ENCODE measurements at regions not wholly inside any gene's neighbourhood (a gene's known extent, or its start where the extent isn't known, plus 50 kb on each side); places are given as distances from the start of the nearest gene placed in this dataset.
A peak's percentile ranks its signal among the peaks of the same experiment; 100 is the strongest.

DNA sequence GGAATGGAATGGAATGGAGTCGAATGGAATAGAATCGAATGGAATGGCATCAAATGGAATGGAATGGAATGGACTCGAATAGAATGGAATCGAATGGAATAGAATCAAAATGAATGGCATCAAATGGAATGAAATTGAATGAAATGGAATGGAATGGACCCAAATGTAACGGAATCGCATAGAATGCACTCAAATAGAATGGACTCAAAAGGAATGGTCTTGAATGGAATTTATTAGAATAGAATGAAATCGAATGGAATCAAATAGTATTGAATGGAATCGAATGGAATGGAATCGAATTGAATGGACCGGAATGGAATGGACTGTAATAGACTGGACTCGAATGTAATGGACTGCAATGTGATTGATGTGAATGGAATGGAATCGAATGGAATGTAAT lies 501.4 kb upstream of the WSB1 start:
- Histone ChIP-seq H3K27me3 (ENCODE audit: control insufficient read depth in 3 of 3, insufficient read depth in 3 of 3, low read depth in 1 of 3, low read length in 3 of 3) (no peaks in the 10 kb centered on the region), H3K23ac (ENCODE audit: low read depth, low read length, poor library complexity) (no peak overlapping the region), H2BK5ac (ENCODE audit: low read length) (no peak overlapping the region), H4K8ac (ENCODE audit: low read depth, low read length) (no peak overlapping the region), H3K4me2 (ENCODE audit: insufficient read depth, low read length, poor library complexity, severe bottlenecking) (no peak overlapping the region), H3K79me1 (ENCODE audit: low read depth, low read length) (no peaks in the 10 kb centered on the region), H2AFZ (ENCODE audit: low read length) (no peak overlapping the region), H2AK5ac (ENCODE audit: low read depth, low read length) (no peak overlapping the region), H2BK15ac (ENCODE audit: low read length) (no peak overlapping the region), H2BK120ac (ENCODE audit: low read depth, low read length) (no peak overlapping the region), H3K4me1 (ENCODE audit: control insufficient read depth in 2 of 2, insufficient read depth in 1 of 2, low read depth in 1 of 2, low read length in 2 of 2) (no peaks in the 10 kb centered on the region), H3K4me3 (ENCODE audit: low read length in 2 of 2) (no peak overlapping the region), H3K14ac (ENCODE audit: low read length) (no peak overlapping the region), H2BK12ac (ENCODE audit: low read length) (no peak overlapping the region), H3K18ac (ENCODE audit: low read length) (no peak overlapping the region), H3K9ac (ENCODE audit: low read depth, low read length, poor library complexity) (no peak overlapping the region), H3K4ac (ENCODE audit: low read length) (no peak overlapping the region), H4K91ac (ENCODE audit: low read depth, low read length, poor library complexity) (no peak overlapping the region), H3K36me3 (replicated peaks in 1 of 2; ENCODE audit: control insufficient read depth in 2 of 2, insufficient read depth in 2 of 2, low read length in 2 of 2) (no peaks in the 10 kb centered on the region), H3K9me3 (replicated peaks in 1 of 2; ENCODE audit: control insufficient read depth in 2 of 2, insufficient read depth in 1 of 2, low read depth in 1 of 2, low read length in 2 of 2) (peaks cover 0 to 25% of the 10 kb centered on the region in 2 donors), H3K27ac (replicated peaks; ENCODE audit: low read length) (no peak overlapping the region)
- peak; percentile 73 for DNase-seq (ENCODE audit: low spot score)
- WGBS, 2 donors (ENCODE audit: extremely low coverage in 2 of 2, insufficient read length in 2 of 2, insufficient replicate concordance in 1 of 2): 94 to 100% methylated on average over 1 to 3 of the region's 12 CpGs

DNA sequence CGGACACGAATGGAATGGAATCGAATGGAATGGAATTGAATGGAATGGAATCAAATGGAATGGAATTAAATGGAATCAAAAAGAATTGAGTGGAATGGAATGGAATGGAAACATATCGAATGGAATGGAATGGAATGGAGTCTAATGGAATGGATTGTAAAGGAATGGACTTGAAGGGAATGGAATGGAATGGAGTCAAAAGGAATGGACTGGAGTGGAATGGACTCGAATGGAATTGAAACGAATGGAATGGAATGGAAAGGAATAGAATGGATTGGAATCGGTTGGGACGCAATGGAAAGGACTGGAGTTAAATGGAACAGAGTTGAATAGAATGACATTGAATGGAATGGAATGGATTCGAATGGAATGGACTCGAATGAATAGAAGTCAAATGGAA lies 486.9 kb upstream of the WSB1 start:
- no peak overlapping the region for H2AFZ ChIP-seq (ENCODE audit: low read length)
- H3K27me3 ChIP-seq (ENCODE audit: control insufficient read depth in 3 of 3, insufficient read depth in 3 of 3, low read depth in 1 of 3, low read length in 3 of 3): no peaks in the 10 kb centered on the region
- no peak overlapping the region for H4K8ac ChIP-seq (ENCODE audit: low read depth, low read length)
- no peaks in the 10 kb centered on the region for H3K79me1 ChIP-seq (ENCODE audit: low read depth, low read length)
- no peak overlapping the region for H3K18ac ChIP-seq (ENCODE audit: low read length)
- no peak overlapping the region for H3K9ac ChIP-seq (ENCODE audit: low read depth, low read length, poor library complexity)
- no peak overlapping the region for H2BK120ac ChIP-seq (ENCODE audit: low read depth, low read length)
- no peak overlapping the region for H2BK15ac ChIP-seq (ENCODE audit: low read length)
- peaks cover 4 to 13% of the 10 kb centered on the region in 2 donors for H3K9me3 ChIP-seq (replicated peaks in 1 of 2; ENCODE audit: control insufficient read depth in 2 of 2, insufficient read depth in 1 of 2, low read depth in 1 of 2, low read length in 2 of 2)
- H3K4me2 ChIP-seq (ENCODE audit: insufficient read depth, low read length, poor library complexity, severe bottlenecking): no peak overlapping the region
- H2AK5ac ChIP-seq (ENCODE audit: low read depth, low read length): no peak overlapping the region
- WGBS, 2 donors (ENCODE audit: extremely low coverage in 2 of 2, insufficient read length in 2 of 2, insufficient replicate concordance in 1 of 2): 100% methylated on average over 7 of the region's 10 CpGs; no CpG with 5 or more reads in 1 of the 2 donors
- no peak overlapping the region for H2BK5ac ChIP-seq (ENCODE audit: low read length)
- no peaks in the 10 kb centered on the region for H3K4me1 ChIP-seq (ENCODE audit: control insufficient read depth in 2 of 2, insufficient read depth in 1 of 2, low read depth in 1 of 2, low read length in 2 of 2)
- H3K4me3 ChIP-seq (ENCODE audit: low read length in 2 of 2): no peak overlapping the region
- no peaks in the 10 kb centered on the region for H3K36me3 ChIP-seq (replicated peaks in 1 of 2; ENCODE audit: control insufficient read depth in 2 of 2, insufficient read depth in 2 of 2, low read length in 2 of 2)
- no peak overlapping the region for H3K14ac ChIP-seq (ENCODE audit: low read length)
- no peak overlapping the region for H2BK12ac ChIP-seq (ENCODE audit: low read length)
- H3K27ac ChIP-seq (replicated peaks; ENCODE audit: low read length): no peak overlapping the region
- H3K4ac ChIP-seq (ENCODE audit: low read length): no peak overlapping the region
- H4K91ac ChIP-seq (ENCODE audit: low read depth, low read length, poor library complexity): no peak overlapping the region
- H3K23ac ChIP-seq (ENCODE audit: low read depth, low read length, poor library complexity): no peak overlapping the region
- no peak for DNase-seq (ENCODE audit: low spot score)

DNA sequence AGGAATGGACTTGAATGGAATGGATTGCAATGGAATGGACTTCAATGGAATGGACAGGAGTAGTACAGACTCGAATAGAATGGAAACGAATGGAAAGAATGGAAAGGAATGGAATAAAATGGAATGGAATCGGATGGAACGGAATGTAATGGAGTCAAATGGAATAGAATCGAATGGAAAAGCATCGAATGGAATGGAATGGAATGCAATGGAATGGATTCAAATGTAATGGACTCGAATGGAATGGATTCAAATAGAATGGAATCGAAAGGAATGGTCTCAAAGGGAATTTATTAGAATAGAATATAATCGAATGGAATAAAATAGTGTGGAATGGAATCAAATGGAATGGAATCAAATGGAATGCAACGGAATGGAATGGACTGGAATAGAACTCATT lies 484.9 kb upstream of the WSB1 start:
- 100% methylated on average over 2 to 6 of the region's 10 CpGs for WGBS, 2 donors (ENCODE audit: extremely low coverage in 2 of 2, insufficient read length in 2 of 2, insufficient replicate concordance in 1 of 2)
- DNase-seq (ENCODE audit: low spot score): peak; percentile 42
- H3K27me3 ChIP-seq (ENCODE audit: control insufficient read depth in 3 of 3, insufficient read depth in 3 of 3, low read depth in 1 of 3, low read length in 3 of 3): no peaks in the 10 kb centered on the region
- H2BK5ac ChIP-seq (ENCODE audit: low read length): no peak overlapping the region
- H3K4me1 ChIP-seq (ENCODE audit: control insufficient read depth in 2 of 2, insufficient read depth in 1 of 2, low read depth in 1 of 2, low read length in 2 of 2): no peaks in the 10 kb centered on the region
- H3K18ac ChIP-seq (ENCODE audit: low read length): no peak overlapping the region
- H3K4me2 ChIP-seq (ENCODE audit: insufficient read depth, low read length, poor library complexity, severe bottlenecking): no peak overlapping the region
- no peak overlapping the region for H3K14ac ChIP-seq (ENCODE audit: low read length)
- H2BK15ac ChIP-seq (ENCODE audit: low read length): no peak overlapping the region
- H4K8ac ChIP-seq (ENCODE audit: low read depth, low read length): no peak overlapping the region
- H3K79me1 ChIP-seq (ENCODE audit: low read depth, low read length): no peaks in the 10 kb centered on the region
- H3K9ac ChIP-seq (ENCODE audit: low read depth, low read length, poor library complexity): no peak overlapping the region
- no peak overlapping the region for H2BK120ac ChIP-seq (ENCODE audit: low read depth, low read length)
- no peak overlapping the region for H3K4me3 ChIP-seq (ENCODE audit: low read length in 2 of 2)
- H4K91ac ChIP-seq (ENCODE audit: low read depth, low read length, poor library complexity): no peak overlapping the region
- H3K9me3 ChIP-seq (replicated peaks in 1 of 2; ENCODE audit: control insufficient read depth in 2 of 2, insufficient read depth in 1 of 2, low read depth in 1 of 2, low read length in 2 of 2): peaks cover 4 to 13% of the 10 kb centered on the region in 2 donors
- H2BK12ac ChIP-seq (ENCODE audit: low read length): no peak overlapping the region
- no peak overlapping the region for H3K23ac ChIP-seq (ENCODE audit: low read depth, low read length, poor library complexity)
- H3K4ac ChIP-seq (ENCODE audit: low read length): no peak overlapping the region
- no peak overlapping the region for H3K27ac ChIP-seq (replicated peaks; ENCODE audit: low read length)
- H3K36me3 ChIP-seq (replicated peaks in 1 of 2; ENCODE audit: control insufficient read depth in 2 of 2, insufficient read depth in 2 of 2, low read length in 2 of 2): no peaks in the 10 kb centered on the region
- H2AK5ac ChIP-seq (ENCODE audit: low read depth, low read length): no peak overlapping the region
- no peak overlapping the region for H2AFZ ChIP-seq (ENCODE audit: low read length)

DNA sequence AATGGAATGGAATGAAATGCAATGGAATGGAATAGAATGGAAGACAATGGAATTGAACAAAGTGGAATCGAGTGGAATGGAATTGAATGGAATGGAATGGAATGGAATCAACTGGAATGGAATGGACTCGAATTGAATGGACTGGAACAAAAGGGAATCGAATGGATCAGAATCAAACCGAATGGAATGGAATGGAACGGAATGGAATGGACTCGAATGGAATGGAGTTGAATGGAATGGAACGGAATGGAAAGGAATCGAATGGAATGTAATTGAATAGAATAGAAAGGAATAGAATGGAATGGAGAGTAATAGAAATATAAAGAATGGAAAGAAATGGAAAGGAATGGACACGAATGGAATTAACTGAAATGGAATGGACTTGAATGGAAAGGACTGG lies 475.2 kb upstream of the WSB1 start:
- H3K27ac ChIP-seq (replicated peaks; ENCODE audit: low read length): no peak overlapping the region
- no peak overlapping the region for H3K14ac ChIP-seq (ENCODE audit: low read length)
- H2BK15ac ChIP-seq (ENCODE audit: low read length): no peak overlapping the region
- H3K4me1 ChIP-seq (ENCODE audit: control insufficient read depth in 2 of 2, insufficient read depth in 1 of 2, low read depth in 1 of 2, low read length in 2 of 2): no peaks in the 10 kb centered on the region
- WGBS, 2 donors (ENCODE audit: extremely low coverage in 2 of 2, insufficient read length in 2 of 2, insufficient replicate concordance in 1 of 2): 100% methylated on average over 5 to 7 of the region's 9 CpGs
- no peak overlapping the region for H2BK12ac ChIP-seq (ENCODE audit: low read length)
- H3K36me3 ChIP-seq (replicated peaks in 1 of 2; ENCODE audit: control insufficient read depth in 2 of 2, insufficient read depth in 2 of 2, low read length in 2 of 2): no peaks in the 10 kb centered on the region
- no peak overlapping the region for H2AK5ac ChIP-seq (ENCODE audit: low read depth, low read length)
- H3K9ac ChIP-seq (ENCODE audit: low read depth, low read length, poor library complexity): no peak overlapping the region
- no peak overlapping the region for H3K4me3 ChIP-seq (ENCODE audit: low read length in 2 of 2)
- peaks cover 0 to 32% of the 10 kb centered on the region in 2 donors for H3K9me3 ChIP-seq (replicated peaks in 1 of 2; ENCODE audit: control insufficient read depth in 2 of 2, insufficient read depth in 1 of 2, low read depth in 1 of 2, low read length in 2 of 2)
- no peak overlapping the region for H3K4me2 ChIP-seq (ENCODE audit: insufficient read depth, low read length, poor library complexity, severe bottlenecking)
- H3K23ac ChIP-seq (ENCODE audit: low read depth, low read length, poor library complexity): no peak overlapping the region
- H3K4ac ChIP-seq (ENCODE audit: low read length): no peak overlapping the region
- no peak overlapping the region for H2BK5ac ChIP-seq (ENCODE audit: low read length)
- H3K27me3 ChIP-seq (ENCODE audit: control insufficient read depth in 3 of 3, insufficient read depth in 3 of 3, low read depth in 1 of 3, low read length in 3 of 3): no peaks in the 10 kb centered on the region
- H3K18ac ChIP-seq (ENCODE audit: low read length): no peak overlapping the region
- H2BK120ac ChIP-seq (ENCODE audit: low read depth, low read length): no peak overlapping the region
- H2AFZ ChIP-seq (ENCODE audit: low read length): no peak overlapping the region
- H4K91ac ChIP-seq (ENCODE audit: low read depth, low read length, poor library complexity): no peak overlapping the region
- no peaks in the 10 kb centered on the region for H3K79me1 ChIP-seq (ENCODE audit: low read depth, low read length)
- no peak overlapping the region for H4K8ac ChIP-seq (ENCODE audit: low read depth, low read length)
- peak; percentile 58 for DNase-seq (ENCODE audit: low spot score)
